ENCODE measurements at regions not wholly inside any gene's neighbourhood (a gene's known extent, or its start where the extent isn't known, plus 50 kb on each side); places are given as distances from the start of the nearest gene placed in this dataset.

DNA sequence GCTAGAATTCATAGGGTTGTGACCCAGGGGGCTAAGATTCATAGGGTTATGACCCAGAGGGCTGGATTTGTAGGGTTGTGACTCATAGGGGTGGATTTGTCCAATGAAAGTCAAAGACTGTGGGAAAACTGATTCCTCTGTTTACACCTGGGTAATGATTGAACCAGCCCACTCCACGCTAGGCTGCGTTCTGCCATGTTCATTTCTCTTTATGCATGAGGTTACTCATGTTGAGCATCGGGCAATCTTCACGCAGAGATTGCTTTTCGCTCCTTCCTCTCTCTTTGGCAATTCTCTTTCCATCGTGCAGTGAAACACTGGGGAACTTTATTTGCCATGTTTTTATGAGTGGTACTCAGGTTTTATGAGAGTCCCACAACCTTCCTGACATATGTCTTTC, 127.8 kb downstream of the CRLF2 start:
- DNase-seq (ENCODE audit: extremely low read depth, low read depth), result no peak
- TF ChIP-seq, protein P1, sequence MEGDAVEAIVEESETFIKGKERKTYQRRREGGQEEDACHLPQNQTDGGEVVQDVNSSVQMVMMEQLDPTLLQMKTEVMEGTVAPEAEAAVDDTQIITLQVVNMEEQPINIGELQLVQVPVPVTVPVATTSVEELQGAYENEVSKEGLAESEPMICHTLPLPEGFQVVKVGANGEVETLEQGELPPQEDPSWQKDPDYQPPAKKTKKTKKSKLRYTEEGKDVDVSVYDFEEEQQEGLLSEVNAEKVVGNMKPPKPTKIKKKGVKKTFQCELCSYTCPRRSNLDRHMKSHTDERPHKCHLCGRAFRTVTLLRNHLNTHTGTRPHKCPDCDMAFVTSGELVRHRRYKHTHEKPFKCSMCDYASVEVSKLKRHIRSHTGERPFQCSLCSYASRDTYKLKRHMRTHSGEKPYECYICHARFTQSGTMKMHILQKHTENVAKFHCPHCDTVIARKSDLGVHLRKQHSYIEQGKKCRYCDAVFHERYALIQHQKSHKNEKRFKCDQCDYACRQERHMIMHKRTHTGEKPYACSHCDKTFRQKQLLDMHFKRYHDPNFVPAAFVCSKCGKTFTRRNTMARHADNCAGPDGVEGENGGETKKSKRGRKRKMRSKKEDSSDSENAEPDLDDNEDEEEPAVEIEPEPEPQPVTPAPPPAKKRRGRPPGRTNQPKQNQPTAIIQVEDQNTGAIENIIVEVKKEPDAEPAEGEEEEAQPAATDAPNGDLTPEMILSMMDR (IDR thresholded peaks at IDR 0.05; ENCODE audit: low read depth, low read length), result no peak

DNA sequence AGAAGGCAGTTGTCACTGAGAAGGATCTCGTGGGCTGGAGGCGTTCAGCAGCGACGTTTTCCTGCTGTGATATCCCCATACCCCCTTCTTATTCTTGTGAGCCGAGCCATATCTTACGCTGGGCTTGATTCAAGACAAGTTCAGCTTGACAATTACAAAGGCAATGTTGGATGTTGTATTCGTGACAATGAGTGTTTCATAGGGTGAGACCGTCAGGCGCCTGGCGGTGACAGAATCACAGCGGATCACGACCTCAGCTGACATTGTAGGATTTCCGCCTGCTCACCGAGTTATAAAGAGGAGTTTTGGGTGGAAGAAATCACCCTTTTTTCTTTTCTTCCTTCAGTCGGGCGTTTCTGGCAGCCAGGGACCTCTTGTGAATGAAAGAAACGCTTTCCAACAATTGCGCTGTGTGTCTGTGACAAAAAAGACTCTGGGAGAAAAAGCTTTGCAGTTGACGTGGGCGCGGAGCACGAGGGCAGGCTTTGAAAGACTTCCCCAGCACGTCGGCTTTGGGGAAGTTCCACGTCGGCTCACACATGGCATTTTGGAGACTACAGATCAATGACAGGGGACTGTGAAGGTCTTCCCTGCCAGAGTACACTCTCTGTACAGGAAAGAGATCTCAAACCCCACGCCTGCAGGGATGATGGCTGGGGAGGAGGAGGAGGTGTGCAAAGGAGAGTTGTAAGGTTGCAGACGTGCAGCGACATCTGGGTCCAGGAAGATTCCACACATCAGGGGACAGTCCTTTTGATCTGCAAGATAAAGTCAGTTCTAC, 135.4 kb downstream of the CRLF2 start:
- TF ChIP-seq, protein P1 (IDR thresholded peaks at IDR 0.05; ENCODE audit: low read depth, low read length), result no peak
- no peak for DNase-seq (ENCODE audit: extremely low read depth, low read depth)

DNA sequence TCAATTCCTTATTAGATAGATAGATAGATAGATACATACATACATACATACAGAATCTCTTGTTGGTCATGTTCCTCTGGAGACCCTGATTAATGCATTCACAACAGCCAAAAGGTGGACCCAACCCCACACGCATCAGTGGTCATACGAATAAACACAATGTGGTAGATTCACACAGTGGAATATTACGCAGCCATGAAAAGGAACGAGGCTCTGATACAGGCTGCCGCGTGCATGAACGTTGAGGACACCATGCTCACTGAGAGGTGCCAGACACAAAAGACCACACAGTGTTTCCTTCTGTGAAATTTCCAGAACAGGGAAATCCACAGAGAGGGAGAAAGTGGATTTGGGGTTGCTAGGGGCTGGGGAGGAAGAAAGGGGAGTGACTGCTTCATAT, 136.7 kb downstream of the CRLF2 start:
- DNase-seq (ENCODE audit: extremely low read depth, low read depth), result no peak
- TF ChIP-seq, protein P1 (IDR thresholded peaks at IDR 0.05; ENCODE audit: low read depth, low read length), result no peak

DNA sequence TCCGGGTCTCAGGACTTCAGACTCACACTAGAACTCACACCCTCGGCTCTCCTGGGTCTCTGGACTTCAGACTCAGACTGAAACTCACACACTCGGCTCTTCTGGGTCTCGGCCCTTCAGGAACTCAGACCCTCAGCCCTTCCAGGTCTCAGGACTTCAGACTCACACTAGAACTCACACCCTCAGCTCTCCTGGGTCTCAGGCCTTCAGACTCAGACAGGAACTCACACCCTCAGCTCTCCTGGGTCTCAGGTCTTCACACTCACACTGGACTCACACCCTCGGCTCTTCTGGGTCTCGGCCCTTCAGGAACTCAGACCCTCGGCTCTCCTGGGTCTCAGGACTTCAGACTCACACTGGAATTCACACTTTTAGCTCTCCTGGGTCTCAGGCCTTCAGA, 137.3 kb downstream of the CRLF2 start:
- TF ChIP-seq, protein P1 (IDR thresholded peaks at IDR 0.05; ENCODE audit: low read depth, low read length), result no peak

DNA sequence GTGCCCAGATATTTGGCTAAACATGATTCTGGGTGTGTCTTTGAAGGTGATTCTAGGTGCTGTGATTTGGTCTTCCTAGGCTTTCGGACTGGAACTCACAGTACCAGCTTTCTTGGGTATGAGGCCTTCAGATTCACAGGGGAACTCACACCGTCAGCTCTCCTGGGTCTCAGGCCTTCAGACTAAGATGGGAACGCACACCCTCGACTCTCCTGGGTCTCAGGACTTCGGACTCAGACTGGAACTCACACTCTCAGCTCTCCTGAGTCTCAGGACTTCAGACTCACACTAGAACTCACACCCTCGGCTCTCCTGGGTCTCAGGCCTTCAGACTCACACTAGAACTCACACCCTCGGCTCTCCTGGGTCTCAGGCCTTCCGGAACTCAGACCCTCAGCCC, 137.7 kb downstream of the CRLF2 start:
- no peak for DNase-seq (ENCODE audit: extremely low read depth, low read depth)
- TF ChIP-seq, protein P1 (IDR thresholded peaks at IDR 0.05; ENCODE audit: low read depth, low read length), result no peak

More for the DNA sequence above, 137.3 kb downstream of the CRLF2 start:
- no peak for DNase-seq (ENCODE audit: extremely low read depth, low read depth)

DNA sequence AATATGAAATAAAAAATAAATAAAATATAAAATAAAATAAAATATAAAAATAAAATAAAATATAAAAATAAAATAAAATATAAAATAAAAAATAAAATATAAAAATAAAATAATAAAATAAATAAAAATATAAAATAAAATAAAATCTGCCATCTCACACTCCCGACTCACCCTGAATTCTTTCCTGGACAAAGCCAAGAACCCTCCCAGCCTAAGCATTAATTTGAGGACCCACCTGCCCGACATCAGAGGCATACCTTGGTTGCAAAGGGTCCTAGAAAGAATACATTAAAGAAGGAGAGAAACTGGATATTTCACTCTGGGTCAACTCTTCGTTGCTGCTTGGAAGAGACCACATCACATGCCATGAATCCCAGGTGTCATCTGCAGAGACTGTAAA, 138.3 kb downstream of the CRLF2 start:
- TF ChIP-seq, protein P1 (IDR thresholded peaks at IDR 0.05; ENCODE audit: low read depth, low read length), result no peak
- DNase-seq (ENCODE audit: extremely low read depth, low read depth), result no peak

DNA sequence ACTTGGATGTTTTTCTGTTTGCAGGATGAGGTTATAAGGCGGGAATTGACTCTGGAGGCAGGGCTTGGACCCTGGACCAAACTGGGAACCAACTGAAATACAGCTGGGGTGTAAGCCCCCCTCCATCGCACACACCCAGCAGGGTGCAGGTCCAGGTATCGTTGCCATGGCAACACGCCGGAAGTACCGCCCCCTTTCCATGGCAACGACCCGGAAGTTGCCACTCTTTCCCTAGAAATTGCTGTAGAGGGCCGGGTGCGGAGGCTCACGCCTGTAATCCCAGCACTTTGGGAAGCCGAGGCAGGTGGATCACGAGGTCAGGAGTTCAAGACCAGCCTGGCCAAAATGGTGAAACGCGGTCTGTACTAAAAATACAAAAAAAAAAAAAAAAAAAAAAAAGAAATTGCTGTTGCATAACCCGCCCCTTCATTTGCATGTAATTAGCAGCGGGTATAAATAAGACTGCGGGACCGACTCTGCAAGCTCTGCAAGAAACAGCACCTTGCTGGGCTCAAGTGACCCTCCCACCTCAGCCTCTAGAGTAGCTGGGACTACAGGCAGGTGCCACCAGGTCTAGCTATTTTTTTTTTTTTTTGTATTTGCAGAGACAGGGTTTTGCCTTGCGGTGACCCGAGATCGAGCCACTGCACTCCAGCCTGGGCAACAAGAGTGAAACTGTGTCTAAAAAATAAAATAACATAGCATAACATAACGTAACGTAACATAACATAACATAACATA, 139.6 kb downstream of the CRLF2 start:
- TF ChIP-seq, protein P1 (IDR thresholded peaks at IDR 0.05; ENCODE audit: low read depth, low read length), result no peak

More for the DNA sequence above, 139.6 kb downstream of the CRLF2 start:
- DNase-seq (ENCODE audit: extremely low read depth, low read depth), result no peak

Measured in AG09319 (cell line).